ENCODE measurements at regions not wholly inside any gene's neighbourhood (a gene's known extent, or its start where the extent isn't known, plus 50 kb on each side); places are given as distances from the start of the nearest gene placed in this dataset.

GRCh38 chr16:50472472-50472871, 75.7 kb upstream of the NKD1 start:
- TF ChIP-seq CTCF (IDR thresholded peaks at IDR 0.05; ENCODE audit: poor library complexity) (no peak), EZH2phosphoT487 (IDR thresholded peaks at IDR 0.05; ENCODE audit: low read depth, severe bottlenecking, unreplicated experiment) (no peak), EZH2 (IDR thresholded peaks at IDR 0.05; ENCODE audit: borderline replicate concordance) (no peak)

Measured in hepatocyte (in vitro differentiated cells).